ENCODE measurements at regions not wholly inside any gene's neighbourhood (a gene's known extent, or its start where the extent isn't known, plus 50 kb on each side); places are given as distances from the start of the nearest gene placed in this dataset.

DNA sequence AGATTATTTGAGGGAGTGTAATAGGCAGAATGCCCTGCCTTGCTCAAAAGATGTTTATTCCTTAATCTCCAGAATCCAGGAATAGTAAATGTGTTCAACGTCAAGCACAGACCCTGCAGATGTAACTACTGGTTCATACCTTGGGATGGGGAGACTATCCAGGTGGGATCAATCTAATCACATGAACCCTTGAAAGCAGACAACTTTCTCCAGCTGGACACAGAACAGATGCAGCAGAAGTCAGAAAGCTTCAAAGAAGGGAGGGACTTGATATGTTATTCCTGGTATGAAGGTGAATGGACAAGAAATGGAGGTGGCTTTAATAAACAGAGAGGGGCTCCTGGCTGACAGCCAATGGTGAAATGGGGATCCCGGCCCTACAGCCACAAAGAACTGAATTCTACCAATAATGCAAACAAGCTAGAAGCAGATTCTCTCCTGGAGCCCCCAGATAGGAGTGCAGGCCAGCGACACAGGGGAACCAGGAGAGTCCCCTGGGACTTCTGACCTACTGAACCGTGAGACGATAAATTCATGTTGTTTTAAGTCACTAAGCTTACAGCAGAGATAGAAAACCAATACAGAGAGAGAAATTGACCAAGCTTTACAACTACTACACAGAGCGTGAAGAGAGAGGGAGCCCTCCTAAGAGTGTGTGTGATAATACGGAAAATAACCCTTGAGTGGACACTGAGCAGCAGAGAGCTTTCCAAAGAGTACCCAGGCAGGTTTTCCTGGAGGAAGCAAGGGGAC lies 133.5 kb upstream of the TMEM132C start:
- in situ Hi-C loops (cut with MboI; ENCODE audit: low sequenced_read_pairs) = no loop called here

- in situ Hi-C loops (cut with MboI; ENCODE audit: low sequenced_read_pairs) = no loop called here
Observed at GRCh38 chr12:128137140-128137539, 129.8 kb upstream of the TMEM132C start.

DNA sequence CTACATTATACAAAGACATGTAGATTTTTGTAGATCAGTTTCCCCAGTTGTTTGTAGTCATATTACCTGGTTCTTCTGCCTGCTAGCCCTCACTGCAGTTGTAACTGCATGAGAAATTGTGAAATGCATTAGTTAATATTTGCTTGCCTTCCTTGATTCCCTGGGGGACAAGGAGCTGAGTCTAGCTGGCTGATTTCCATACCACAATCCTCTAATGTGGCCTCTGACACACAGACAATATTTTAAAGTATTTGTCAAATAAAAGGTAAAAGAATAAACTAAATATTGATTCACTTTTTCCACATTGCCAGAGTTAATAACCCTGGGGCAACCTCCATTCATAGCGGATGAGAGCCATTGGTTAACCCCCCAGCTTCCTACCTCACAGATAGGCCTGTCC lies 128.8 kb upstream of the TMEM132C start:
- in situ Hi-C loops (cut with MboI; ENCODE audit: low sequenced_read_pairs) = no loop called here

GRCh38 chr12:128140551-128140950 lies 126.4 kb upstream of the TMEM132C start:
- in situ Hi-C loops (cut with MboI; ENCODE audit: low sequenced_read_pairs) = no loop called here

DNA sequence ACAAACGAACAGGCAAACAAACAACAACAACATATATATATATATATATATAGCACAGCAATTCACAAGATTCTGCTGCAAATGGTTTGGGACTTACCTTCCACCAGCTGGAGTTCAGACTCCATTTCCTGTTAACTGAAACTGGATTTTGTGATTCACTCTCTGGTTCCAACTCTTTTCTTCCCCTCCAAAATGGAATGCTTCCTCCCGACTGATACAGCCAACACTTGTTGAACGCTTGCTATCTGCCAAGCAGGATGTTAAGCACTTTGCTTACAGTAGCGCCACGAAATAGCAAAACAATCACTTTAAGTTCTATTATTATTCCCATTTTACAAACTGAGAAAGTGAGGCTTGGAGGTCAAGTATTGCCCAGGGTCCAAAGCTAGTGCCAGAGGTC lies 116.0 kb upstream of the TMEM132C start:
- in situ Hi-C loops (cut with MboI; ENCODE audit: low sequenced_read_pairs) = no loop called here

DNA sequence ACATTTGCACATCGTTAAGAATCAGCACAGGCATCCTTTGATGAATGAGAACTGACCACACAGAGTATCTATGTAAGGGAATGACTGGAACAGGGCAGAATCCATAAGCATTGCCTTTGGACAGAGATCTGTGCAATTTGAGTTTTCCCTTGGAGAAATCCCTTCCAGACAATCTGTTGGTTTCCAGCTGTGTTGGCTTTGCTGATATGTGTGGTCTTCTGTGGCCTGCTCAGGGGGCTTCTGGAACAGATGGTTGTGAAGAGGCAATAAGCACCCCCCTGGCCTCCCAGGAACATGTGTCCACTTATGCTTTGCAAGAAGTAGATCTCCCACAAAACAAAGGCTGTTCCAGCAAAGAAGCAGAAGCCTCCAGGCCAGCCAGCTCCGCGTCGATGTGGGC lies 111.4 kb upstream of the TMEM132C start:
- in situ Hi-C loops (cut with MboI; ENCODE audit: low sequenced_read_pairs) = no loop called here

DNA sequence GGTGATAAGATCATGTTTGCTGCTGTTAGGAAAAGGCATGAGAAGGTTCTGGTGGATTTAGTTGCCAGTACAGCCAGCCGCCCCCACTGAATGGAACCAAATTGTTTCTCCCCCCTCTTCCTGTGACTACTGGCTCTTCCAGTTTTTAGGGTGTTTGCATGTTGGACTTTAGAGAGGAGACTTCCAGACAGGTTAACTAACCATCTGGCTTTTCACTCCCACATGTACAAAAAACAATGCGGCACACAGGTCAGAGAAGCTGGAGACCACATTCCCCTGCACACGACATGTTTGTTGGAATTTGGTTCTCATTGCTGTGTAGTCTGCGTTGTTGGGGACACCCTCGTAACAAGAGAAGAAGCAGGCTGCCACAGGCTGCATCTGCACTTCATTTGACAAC lies 103.9 kb upstream of the TMEM132C start:
- in situ Hi-C loops (cut with MboI; ENCODE audit: low sequenced_read_pairs) = no loop called here

DNA sequence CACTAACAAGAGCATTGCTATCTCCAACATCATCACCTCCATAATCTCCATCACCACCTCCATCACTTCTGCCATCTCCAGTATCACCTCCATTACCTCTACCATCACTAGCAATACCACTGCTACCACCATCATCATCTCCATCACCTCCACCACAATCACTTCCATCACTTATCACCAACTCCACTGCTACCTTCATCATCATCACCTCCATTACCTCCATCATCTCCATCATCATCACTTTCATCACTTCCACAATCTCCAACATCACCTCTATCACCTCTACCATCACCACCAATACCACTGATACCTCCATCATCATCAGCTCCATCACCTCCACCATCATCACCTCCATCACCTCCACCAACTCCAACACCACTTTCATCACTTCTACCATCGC lies 102.4 kb upstream of the TMEM132C start:
- in situ Hi-C loops (cut with MboI; ENCODE audit: low sequenced_read_pairs) = no loop called here

DNA sequence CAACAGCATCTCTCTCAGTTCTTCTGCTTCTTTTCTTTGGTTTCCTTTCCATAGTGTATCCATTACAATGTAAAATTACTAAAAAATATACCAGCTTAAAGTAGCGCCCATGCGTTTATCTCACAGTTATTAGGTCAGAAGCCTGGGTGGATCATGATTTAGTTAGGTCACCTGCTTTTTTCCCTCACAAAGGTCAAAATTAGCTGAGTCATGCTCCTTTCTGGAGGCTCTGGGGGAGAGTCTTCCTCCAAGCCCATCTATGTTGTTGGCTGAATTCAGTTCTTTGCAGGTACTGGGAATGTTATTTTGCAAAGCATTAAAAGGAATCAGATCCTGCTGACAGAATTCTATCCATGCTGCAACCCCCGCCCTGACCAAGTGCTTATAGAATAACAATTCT lies 101.6 kb upstream of the TMEM132C start:
- in situ Hi-C loops (cut with MboI; ENCODE audit: low sequenced_read_pairs) = no loop called here

- in situ Hi-C loops (cut with MboI; ENCODE audit: low sequenced_read_pairs) = no loop called here
Observed at GRCh38 chr12:128168273-128168672, 98.7 kb upstream of the TMEM132C start.

DNA sequence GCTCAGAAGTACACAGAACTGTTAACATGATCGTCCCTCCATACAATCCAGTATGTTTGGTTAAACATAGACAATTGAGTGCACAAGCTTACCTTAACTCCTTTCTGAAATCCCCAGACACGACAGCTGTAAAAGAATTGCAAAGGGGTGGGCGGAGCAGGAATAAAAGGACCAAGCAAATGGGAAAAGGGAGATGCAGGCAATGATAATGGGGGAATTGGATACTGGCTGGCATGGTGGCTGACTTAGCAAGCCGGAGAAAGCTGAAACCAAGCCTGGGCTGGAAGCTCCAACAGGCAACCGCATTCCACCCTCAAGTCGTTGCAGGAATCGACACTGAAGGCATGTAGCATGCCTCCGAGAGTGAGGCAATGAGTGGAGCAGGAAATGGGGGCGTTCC lies 96.8 kb upstream of the TMEM132C start:
- in situ Hi-C loops (cut with MboI; ENCODE audit: low sequenced_read_pairs) = no loop called here

DNA sequence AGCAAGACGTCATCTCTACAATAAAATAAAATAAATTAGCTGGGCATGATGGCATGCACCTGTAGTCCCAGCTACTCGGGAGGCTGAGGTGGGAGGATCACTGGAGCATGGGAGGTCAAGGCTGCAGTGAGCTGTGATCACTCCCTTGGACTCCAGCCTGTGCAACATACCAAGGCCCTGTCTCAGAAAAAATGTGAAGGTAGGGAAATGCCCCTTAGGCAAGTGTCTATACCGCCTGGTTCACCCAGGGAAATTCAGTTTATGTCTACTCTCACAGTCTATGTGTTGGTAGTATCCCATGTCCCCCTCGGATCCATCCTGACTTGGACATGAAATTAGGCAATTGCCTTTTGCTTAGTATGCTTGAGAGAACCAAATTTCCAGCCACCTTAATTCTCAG lies 88.4 kb upstream of the TMEM132C start:
- in situ Hi-C loops (cut with MboI; ENCODE audit: low sequenced_read_pairs) = no loop called here

DNA sequence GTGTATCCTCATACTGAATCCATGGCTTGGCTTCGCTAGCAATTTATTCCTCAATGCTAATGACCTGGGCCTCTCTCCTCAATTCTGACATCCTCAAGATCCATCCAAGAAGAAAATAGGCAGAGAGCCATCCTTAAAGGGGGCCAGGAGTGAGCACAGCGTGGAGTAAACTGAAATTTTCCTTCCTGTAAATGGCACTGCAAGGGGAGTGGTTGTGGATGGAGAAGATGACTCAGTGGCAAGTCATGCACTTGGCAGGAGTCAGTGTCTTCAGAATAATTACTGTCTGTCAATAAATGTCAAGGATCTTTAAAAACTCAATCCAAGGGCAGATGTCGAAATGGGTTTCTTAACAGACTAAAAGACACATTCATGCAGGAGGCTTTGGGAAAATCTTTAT lies 88.0 kb upstream of the TMEM132C start:
- in situ Hi-C loops (cut with MboI; ENCODE audit: low sequenced_read_pairs) = no loop called here

DNA sequence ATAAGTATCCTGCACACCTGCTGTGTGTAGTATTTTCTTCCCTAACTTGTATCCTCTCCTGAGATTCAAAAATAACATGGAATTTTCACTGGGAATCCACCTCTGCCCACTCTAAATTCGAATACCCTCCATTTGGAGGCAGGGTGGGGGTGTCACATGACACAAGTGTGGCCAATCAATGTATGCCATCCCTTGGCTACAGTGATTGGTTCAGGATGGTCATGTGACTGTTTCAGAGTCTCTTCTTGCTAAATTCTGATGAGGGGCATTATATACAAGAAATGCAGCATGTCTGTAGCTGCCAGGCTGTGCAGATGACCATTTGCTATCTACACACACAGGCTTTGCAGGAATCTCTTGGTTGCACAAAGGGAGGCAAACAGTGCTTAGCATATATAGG lies 86.8 kb upstream of the TMEM132C start:
- in situ Hi-C loops (cut with MboI; ENCODE audit: low sequenced_read_pairs) = no loop called here

GRCh38 chr12:128190052-128190451 lies 76.9 kb upstream of the TMEM132C start:
- in situ Hi-C loops (cut with MboI; ENCODE audit: low sequenced_read_pairs) = no loop called here

- in situ Hi-C loops (cut with MboI; ENCODE audit: low sequenced_read_pairs) = no loop called here
Observed at GRCh38 chr12:128190614-128191013, 76.4 kb upstream of the TMEM132C start.

- in situ Hi-C loops (cut with MboI; ENCODE audit: low sequenced_read_pairs) = no loop called here
Observed at GRCh38 chr12:128191380-128191779, 75.6 kb upstream of the TMEM132C start.

DNA sequence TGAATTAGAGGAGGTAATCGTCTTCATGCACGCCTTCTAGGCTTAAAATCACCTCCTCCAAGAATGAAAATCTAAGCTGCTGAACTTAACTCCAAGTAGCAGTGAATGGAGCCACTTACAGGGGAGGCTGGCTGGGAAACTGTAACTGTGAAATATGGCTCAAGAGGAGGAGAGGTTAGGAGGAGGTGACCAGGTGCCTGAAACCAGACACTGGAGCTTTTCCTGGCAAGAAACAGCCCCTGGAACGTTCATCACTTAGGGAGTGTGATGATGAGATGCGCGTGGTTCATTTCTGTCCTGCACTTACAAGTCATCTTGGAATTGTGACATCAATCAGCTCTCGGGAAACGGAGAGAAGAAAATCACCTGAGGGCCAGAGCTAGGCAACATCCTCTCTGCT lies 62.3 kb upstream of the TMEM132C start:
- in situ Hi-C loops (cut with MboI; ENCODE audit: low sequenced_read_pairs) = no loop called here

- in situ Hi-C loops (cut with MboI; ENCODE audit: low sequenced_read_pairs) = no loop called here
Observed at GRCh38 chr12:128205145-128205544, 61.8 kb upstream of the TMEM132C start.

DNA sequence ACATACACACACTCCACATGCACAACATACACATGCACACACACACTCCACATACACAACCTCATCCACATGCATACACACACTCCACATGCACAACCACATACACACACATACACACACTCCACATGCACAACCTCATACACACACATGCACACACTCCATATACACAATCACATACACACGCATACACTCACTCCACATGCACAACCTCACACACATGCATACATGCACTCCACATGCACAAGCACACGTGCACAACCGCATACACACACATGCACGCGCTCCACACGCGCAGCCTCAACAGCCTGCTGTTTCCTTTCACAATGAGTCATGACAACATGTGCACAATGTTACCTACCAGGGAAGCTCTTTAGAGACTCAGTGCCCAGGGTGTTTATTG lies 61.2 kb upstream of the TMEM132C start:
- in situ Hi-C loops (cut with MboI; ENCODE audit: low sequenced_read_pairs) = no loop called here

All from HL-60/S4 (cell line).